B cell (primary cell): ENCODE measurements at regions not wholly inside any gene's neighbourhood (a gene's known extent, or its start where the extent isn't known, plus 50 kb on each side); places are given as distances from the start of the nearest gene placed in this dataset.

Experiments
- ATAC-seq: fragments of 200-7000 bp; cut with Tn5 transposase; one replicate; pipeline ENCODE4 v1.10.0; 2021; ENCODE audit warnings: low read depth, mild to moderate bottlenecking, moderate number of reproducible peaks, moderate library complexity
- CTCF ChIA-PET: fragments of 350-600 bp; sonication (Branson Sonifier 250); formaldehyde crosslinking; loops from one replicate; lab custom pipeline; 2021; ENCODE audit warnings: antibody characterized with exemption, inconsistent platforms; lab: Charles Lee
- POLR2A ChIA-PET: fragments of 350-600 bp; sonication (Branson Sonifier 250); formaldehyde crosslinking; loops from one replicate; lab custom pipeline; 2021; ENCODE audit warnings: antibody characterized with exemption; lab: Charles Lee
- DNase-seq: peaks from one replicate; pipeline ENCODE4 v3.0.0; 2013
- H2AFZ ChIP-seq: 2 replicates; pipeline ENCODE4 v1.6.1; 2012; ENCODE audit warnings: mild to moderate bottlenecking, low read depth, low read length; ENCODE audit not compliant: insufficient read depth, poor library complexity, severe bottlenecking
- H3K27ac ChIP-seq, 2 donors: 1 replicate in 1 of 2; 2 replicates in 1 of 2; pipeline ENCODE4 v1.5.1; 2012 to 2013; ENCODE audit warnings: low read length in 2 of 2, mild to moderate bottlenecking in 2 of 2, moderate library complexity in 1 of 2
- H3K27me3 ChIP-seq, 4 experiments: fragments of 200-600 bp in 1 of 4; sonication (generic) in 1 of 4; replicated peaks in 1 of 4; 1 replicate in 2 of 4; 2 replicates in 2 of 4; pipeline versions ENCODE4 v1.6.1 to v1.7.0; 2013 to 2016; ENCODE audit warnings: low read length in 3 of 4, mild to moderate bottlenecking in 2 of 4, mixed read lengths in 1 of 4, moderate library complexity in 1 of 4; ENCODE audit not compliant: insufficient read depth in 4 of 4, control insufficient read depth in 3 of 4; ENCODE audit errors: control extremely low read depth in 1 of 4
- H3K36me3 ChIP-seq, 2 experiments: replicated peaks in 1 of 2; 1 replicate in 1 of 2; 2 replicates in 1 of 2; pipeline versions ENCODE4 v1.6.1 to v1.7.1; 2013; ENCODE audit warnings: low read length in 1 of 2; ENCODE audit not compliant: insufficient read depth in 2 of 2, control insufficient read depth in 1 of 2; ENCODE audit errors: control extremely low read depth in 1 of 2, extremely low read depth in 1 of 2
- H3K4me1 ChIP-seq, 2 donors: fragments of 200-600 bp in 1 of 2; sonication (generic) in 1 of 2; 1 replicate in 1 of 2; 2 replicates in 1 of 2; pipeline versions ENCODE4 v1.5.1 to v1.6.1; 2013 to 2017; ENCODE audit warnings: low read length in 2 of 2; ENCODE audit not compliant: control insufficient read depth in 2 of 2, insufficient read depth in 2 of 2
- H3K4me2 ChIP-seq: replicated peaks from 2 replicates; pipeline ENCODE3; 2012; ENCODE audit warnings: mild to moderate bottlenecking, low read depth, low read length; ENCODE audit not compliant: poor library complexity, severe bottlenecking
- H3K4me3 ChIP-seq, 5 experiments: fragments of 200-600 bp in 1 of 5; sonication (generic) in 1 of 5; 1 replicate in 3 of 5; 2 replicates in 2 of 5; pipeline versions ENCODE4 v1.5.1 to v1.7.0; 2011 to 2016; ENCODE audit warnings: low read length in 4 of 5, mild to moderate bottlenecking in 4 of 5, low read depth in 2 of 5, control low read depth in 1 of 5, moderate library complexity in 1 of 5; ENCODE audit not compliant: insufficient read depth in 1 of 5; ENCODE audit errors: control extremely low read depth in 1 of 5, extremely low read depth in 1 of 5
- H3K79me2 ChIP-seq: fragments of 200-600 bp; sonication (generic); one replicate; pipeline ENCODE4 v1.6.0; 2016; ENCODE audit warnings: low read length; ENCODE audit not compliant: control insufficient read depth, insufficient read depth
- H3K9ac ChIP-seq: fragments of 200-600 bp; sonication (generic); 2 replicates; pipeline ENCODE4 v1.6.1; 2017; ENCODE audit warnings: mild to moderate bottlenecking, low read length, moderate library complexity
- H3K9me3 ChIP-seq, 3 donors: one replicate each; pipeline versions ENCODE4 v1.6.1 to v1.7.1; 2013; ENCODE audit warnings: low read length in 2 of 3; ENCODE audit not compliant: control insufficient read depth in 2 of 3, insufficient read depth in 1 of 3; ENCODE audit errors: control extremely low read depth in 1 of 3
- H4K20me1 ChIP-seq: 2 replicates; pipeline ENCODE4 v1.6.0; 2012; ENCODE audit warnings: mild to moderate bottlenecking, low read length; ENCODE audit not compliant: insufficient read depth, control insufficient read depth, poor library complexity, severe bottlenecking
- H3K27ac Mint-ChIP-seq: one replicate; pipeline ENCODE4 v1.8.0; 2021; ENCODE audit warnings: mixed read lengths
- H3K27me3 Mint-ChIP-seq: one replicate; pipeline ENCODE4 v1.8.0; 2021; ENCODE audit warnings: mixed read lengths
- H3K4me1 Mint-ChIP-seq: one replicate; pipeline ENCODE4 v1.8.0; 2021; ENCODE audit warnings: mixed read lengths
- H3K4me3 Mint-ChIP-seq: one replicate; pipeline ENCODE4 v1.8.0; 2021; ENCODE audit warnings: mixed read lengths
- H3K9me3 Mint-ChIP-seq: one replicate; pipeline ENCODE4 v1.8.0; 2022; ENCODE audit warnings: mixed read lengths; ENCODE audit not compliant: insufficient read depth
- EZH2 ChIP-seq: IDR thresholded peaks from 2 replicates; pipeline ENCODE4 v1.6.1; 2012; ENCODE audit warnings: borderline replicate concordance, low read depth, mild to moderate bottlenecking, moderate library complexity, low read length; ENCODE audit not compliant: insufficient read depth, poor library complexity, severe bottlenecking
- WGBS: methylation state at CpG from one replicate; pipeline ENCODE4 v1.1.5; 2013; ENCODE audit warnings: missing lambda C conversion rate; ENCODE audit not compliant: insufficient coverage; 5-methylcytosine and 5-hydroxymethylcytosine counted together
- intact Hi-C: fragments of 100-400 bp; cut with micrococcal nuclease; formaldehyde crosslinking; loops from one replicate; pipeline ENCODE4 v1.10.0; 2022
- TF ChIP-seq, protein P1 (sequence below): fragments of 200-600 bp; IDR thresholded peaks from one replicate; pipeline ENCODE4 v1.8.0; 2022; ENCODE audit warnings: antibody characterized with exemption, mild to moderate bottlenecking

DNA sequence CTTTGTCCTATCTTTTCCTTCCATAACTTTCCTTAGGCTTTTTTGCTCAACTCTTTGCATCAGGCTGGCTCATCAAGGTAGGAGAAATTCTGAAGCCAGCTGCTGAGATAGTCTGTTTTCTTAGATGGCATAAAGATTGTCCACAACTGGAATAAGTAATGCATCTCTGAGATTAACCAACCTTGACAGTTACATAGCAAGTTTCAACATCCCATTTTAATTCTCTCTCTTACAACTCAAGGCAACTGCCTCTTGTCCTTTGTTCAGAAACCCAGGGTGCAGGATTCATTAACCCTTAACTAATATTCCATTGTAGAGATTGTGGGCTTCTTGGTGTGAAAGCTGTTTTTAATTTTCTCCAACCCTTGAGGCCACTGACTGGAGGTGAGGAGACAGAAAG is 239.2 kb downstream of the LACC1 start:
- Histone ChIP-seq H3K36me3 (no peaks in the 10 kb centered on the region), H3K4me1 (peaks cover 21 to 23% of the 10 kb centered on the region in 2 donors), H3K27me3 (no peaks in the 10 kb centered on the region), H2AFZ (no peak overlapping the region), H3K79me2 (no peaks in the 10 kb centered on the region), H3K27ac (no peak overlapping the region), H3K9me3 (peaks cover 0 to 6% (median 1%) of the 10 kb centered on the region in 3 donors), H4K20me1 (no peaks in the 10 kb centered on the region), H3K4me2 (no peak overlapping the region), H3K9ac (no peak overlapping the region), H3K4me3 (no peak overlapping the region)
- TF ChIP-seq, protein P1, sequence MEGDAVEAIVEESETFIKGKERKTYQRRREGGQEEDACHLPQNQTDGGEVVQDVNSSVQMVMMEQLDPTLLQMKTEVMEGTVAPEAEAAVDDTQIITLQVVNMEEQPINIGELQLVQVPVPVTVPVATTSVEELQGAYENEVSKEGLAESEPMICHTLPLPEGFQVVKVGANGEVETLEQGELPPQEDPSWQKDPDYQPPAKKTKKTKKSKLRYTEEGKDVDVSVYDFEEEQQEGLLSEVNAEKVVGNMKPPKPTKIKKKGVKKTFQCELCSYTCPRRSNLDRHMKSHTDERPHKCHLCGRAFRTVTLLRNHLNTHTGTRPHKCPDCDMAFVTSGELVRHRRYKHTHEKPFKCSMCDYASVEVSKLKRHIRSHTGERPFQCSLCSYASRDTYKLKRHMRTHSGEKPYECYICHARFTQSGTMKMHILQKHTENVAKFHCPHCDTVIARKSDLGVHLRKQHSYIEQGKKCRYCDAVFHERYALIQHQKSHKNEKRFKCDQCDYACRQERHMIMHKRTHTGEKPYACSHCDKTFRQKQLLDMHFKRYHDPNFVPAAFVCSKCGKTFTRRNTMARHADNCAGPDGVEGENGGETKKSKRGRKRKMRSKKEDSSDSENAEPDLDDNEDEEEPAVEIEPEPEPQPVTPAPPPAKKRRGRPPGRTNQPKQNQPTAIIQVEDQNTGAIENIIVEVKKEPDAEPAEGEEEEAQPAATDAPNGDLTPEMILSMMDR = no peak
- TF ChIP-seq EZH2 = no peak
- CTCF ChIA-PET = no interaction called here
- no peaks in the 10 kb centered on the region for H3K27me3 Mint-ChIP-seq
- DNase-seq (no peak), ATAC-seq (no peak)
- no peak overlapping the region for H3K27ac Mint-ChIP-seq
- intact Hi-C loops = no loop called here
- peaks cover 26% of the 10 kb centered on the region for H3K4me1 Mint-ChIP-seq
- H3K4me3 Mint-ChIP-seq = no peak overlapping the region
- H3K9me3 Mint-ChIP-seq = peaks cover 6% of the 10 kb centered on the region
- POLR2A ChIA-PET = no interaction called here

DNA sequence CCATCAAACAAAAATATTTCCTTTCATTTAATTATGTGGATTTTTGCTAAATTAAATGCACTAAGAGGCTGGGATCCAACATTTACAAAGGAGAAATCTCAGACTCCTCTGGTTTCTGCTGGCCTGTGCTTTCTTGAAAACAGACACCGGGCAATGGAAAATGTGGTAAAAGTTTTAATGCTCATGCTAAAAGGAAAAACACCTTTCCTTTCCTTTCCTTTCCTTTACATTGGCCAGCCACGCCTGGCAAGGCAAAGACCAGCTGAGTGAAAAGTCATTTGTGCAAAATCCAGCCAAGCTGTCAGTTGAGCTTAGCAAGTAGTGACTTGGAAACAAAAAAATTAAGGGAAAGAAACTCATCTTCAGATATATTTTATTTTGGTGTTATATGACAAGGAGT is 240.3 kb downstream of the LACC1 start:
- intact Hi-C loops = no loop called here
- Histone ChIP-seq H4K20me1 (no peaks in the 10 kb centered on the region), H3K79me2 (no peaks in the 10 kb centered on the region), H3K36me3 (no peaks in the 10 kb centered on the region), H3K9me3 (peaks cover 0 to 8% (median 1%) of the 10 kb centered on the region in 3 donors), H3K27ac (no peak overlapping the region), H3K4me3 (no peak overlapping the region), H2AFZ (no peak overlapping the region), H3K27me3 (no peaks in the 10 kb centered on the region), H3K4me1 (peaks cover 21 to 23% of the 10 kb centered on the region in 2 donors), H3K9ac (no peak overlapping the region), H3K4me2 (no peak overlapping the region)
- Mint-ChIP-seq H3K27me3 (no peaks in the 10 kb centered on the region), H3K9me3 (peaks cover 10% of the 10 kb centered on the region), H3K27ac (no peak overlapping the region), H3K4me3 (no peak overlapping the region), H3K4me1 (peaks cover 26% of the 10 kb centered on the region)
- CTCF ChIA-PET = no interaction called here
- ATAC-seq = no peak
- POLR2A ChIA-PET = no interaction called here
- no CpG with 5 or more reads among the region's 2 CpGs for WGBS
- TF ChIP-seq EZH2 = no peak
- TF ChIP-seq, protein P1 = no peak
- no peak for DNase-seq
